Neural cell (in vitro differentiated cells): ENCODE measurements at regions not wholly inside any gene's neighbourhood (a gene's known extent, or its start where the extent isn't known, plus 50 kb on each side); places are given as distances from the start of the nearest gene placed in this dataset.

ENCODE experiments used
- CTCF ChIP-seq: fragments of 450-650 bp; IDR thresholded peaks from 2 replicates; pipeline ENCODE4 v1.5.1; 2014; ENCODE audit warnings: antibody characterized with exemption, mild to moderate bottlenecking, moderate library complexity; ENCODE audit not compliant: poor library complexity, severe bottlenecking
- EP300 ChIP-seq: fragments of 450-650 bp; conservative IDR thresholded peaks from 2 replicates; pipeline ENCODE4 v1.6.1; 2014; ENCODE audit warnings: antibody characterized with exemption, mild to moderate bottlenecking, moderate library complexity; ENCODE audit not compliant: poor library complexity, severe bottlenecking
- EZH2 ChIP-seq: fragments of 200-600, 300-800 bp; shearing (Covaris generic), sonication (generic); IDR thresholded peaks from 2 replicates; pipeline ENCODE4 v1.6.1; 2014; ENCODE audit warnings: antibody characterized with exemption, low read length, borderline replicate concordance, mild to moderate bottlenecking; ENCODE audit not compliant: insufficient read depth, poor library complexity, severe bottlenecking
- POLR2AphosphoS5 ChIP-seq: IDR thresholded peaks from 2 replicates; pipeline ENCODE4 v1.6.1; 2012
- RAD21 ChIP-seq: fragments of 450-650 bp; conservative IDR thresholded peaks from 2 replicates; pipeline ENCODE4 v1.6.1; 2014; ENCODE audit warnings: antibody characterized with exemption, mild to moderate bottlenecking, moderate library complexity
- SMC3 ChIP-seq: fragments of 450-650 bp; conservative IDR thresholded peaks from 2 replicates; pipeline ENCODE4 v1.6.1; 2014; ENCODE audit warnings: antibody characterized with exemption, mild to moderate bottlenecking, moderate library complexity; ENCODE audit not compliant: poor library complexity
- TAF1 ChIP-seq: IDR thresholded peaks from 2 replicates; pipeline ENCODE4 v1.6.1; 2012; ENCODE audit warnings: low read depth
- TF ChIP-seq, protein P1 (sequence below): IDR thresholded peaks from 2 replicates; pipeline ENCODE4 v1.6.1; 2012; ENCODE audit warnings: borderline replicate concordance

GRCh38 chr14:43939836-43940235 lies 567.2 kb downstream of the FSCB start:
- TF ChIP-seq CTCF (no peak), TAF1 (no peak), EP300 (no peak), POLR2AphosphoS5 (no peak), EZH2 (no peak), SMC3 (no peak), RAD21 (no peak)
- TF ChIP-seq, protein P1, sequence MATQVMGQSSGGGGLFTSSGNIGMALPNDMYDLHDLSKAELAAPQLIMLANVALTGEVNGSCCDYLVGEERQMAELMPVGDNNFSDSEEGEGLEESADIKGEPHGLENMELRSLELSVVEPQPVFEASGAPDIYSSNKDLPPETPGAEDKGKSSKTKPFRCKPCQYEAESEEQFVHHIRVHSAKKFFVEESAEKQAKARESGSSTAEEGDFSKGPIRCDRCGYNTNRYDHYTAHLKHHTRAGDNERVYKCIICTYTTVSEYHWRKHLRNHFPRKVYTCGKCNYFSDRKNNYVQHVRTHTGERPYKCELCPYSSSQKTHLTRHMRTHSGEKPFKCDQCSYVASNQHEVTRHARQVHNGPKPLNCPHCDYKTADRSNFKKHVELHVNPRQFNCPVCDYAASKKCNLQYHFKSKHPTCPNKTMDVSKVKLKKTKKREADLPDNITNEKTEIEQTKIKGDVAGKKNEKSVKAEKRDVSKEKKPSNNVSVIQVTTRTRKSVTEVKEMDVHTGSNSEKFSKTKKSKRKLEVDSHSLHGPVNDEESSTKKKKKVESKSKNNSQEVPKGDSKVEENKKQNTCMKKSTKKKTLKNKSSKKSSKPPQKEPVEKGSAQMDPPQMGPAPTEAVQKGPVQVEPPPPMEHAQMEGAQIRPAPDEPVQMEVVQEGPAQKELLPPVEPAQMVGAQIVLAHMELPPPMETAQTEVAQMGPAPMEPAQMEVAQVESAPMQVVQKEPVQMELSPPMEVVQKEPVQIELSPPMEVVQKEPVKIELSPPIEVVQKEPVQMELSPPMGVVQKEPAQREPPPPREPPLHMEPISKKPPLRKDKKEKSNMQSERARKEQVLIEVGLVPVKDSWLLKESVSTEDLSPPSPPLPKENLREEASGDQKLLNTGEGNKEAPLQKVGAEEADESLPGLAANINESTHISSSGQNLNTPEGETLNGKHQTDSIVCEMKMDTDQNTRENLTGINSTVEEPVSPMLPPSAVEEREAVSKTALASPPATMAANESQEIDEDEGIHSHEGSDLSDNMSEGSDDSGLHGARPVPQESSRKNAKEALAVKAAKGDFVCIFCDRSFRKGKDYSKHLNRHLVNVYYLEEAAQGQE, result no peak
